HPDE6-E6E7 (cell line): ENCODE measurements at regions not wholly inside any gene's neighbourhood (a gene's known extent, or its start where the extent isn't known, plus 50 kb on each side); places are given as distances from the start of the nearest gene placed in this dataset.
A peak's percentile ranks its signal among the peaks of the same experiment; 100 is the strongest.

Experiments
- DNase-seq: peaks from one replicate; pipeline ENCODE4 v3.0.0; 2011; ENCODE audit warnings: missing footprints; ENCODE audit errors: extremely low spot score

- no peak for DNase-seq
These were observed 99.9 kb upstream of the CACNA1A start for GRCh38 chr19:13606156-13606555.

- DNase-seq: no peak
These were observed 98.8 kb upstream of the CACNA1A start for GRCh38 chr19:13604902-13605586.

- no peak for DNase-seq
These were observed 94.5 kb upstream of the CACNA1A start for GRCh38 chr19:13600802-13601201.

GRCh38 chr19:13600091-13600490 lies 93.8 kb upstream of the CACNA1A start:
- no peak for DNase-seq

- no peak for DNase-seq
These were observed 93.4 kb upstream of the CACNA1A start for GRCh38 chr19:13599681-13600080.

GRCh38 chr19:13598098-13598497 lies 91.8 kb upstream of the CACNA1A start:
- DNase-seq: no peak

- DNase-seq: peak; percentile 88
These were observed 91.4 kb upstream of the CACNA1A start for GRCh38 chr19:13597640-13598039.

GRCh38 chr19:13588957-13589833 lies 82.9 kb upstream of the CACNA1A start:
- peak; percentile 19 for DNase-seq

GRCh38 chr19:13585512-13585911 lies 79.2 kb upstream of the CACNA1A start:
- no peak for DNase-seq

GRCh38 chr19:13583753-13584152 lies 77.5 kb upstream of the CACNA1A start:
- no peak for DNase-seq

GRCh38 chr19:13583114-13583513 lies 76.8 kb upstream of the CACNA1A start:
- DNase-seq: no peak

- no peak for DNase-seq
These were observed 75.3 kb upstream of the CACNA1A start for GRCh38 chr19:13581576-13581975.

- no peak for DNase-seq
These were observed 73.2 kb upstream of the CACNA1A start for GRCh38 chr19:13579388-13580060.

GRCh38 chr19:13576726-13577125 lies 70.4 kb upstream of the CACNA1A start:
- no peak for DNase-seq

- DNase-seq: no peak
These were observed 68.7 kb upstream of the CACNA1A start for GRCh38 chr19:13574933-13575332.

- DNase-seq: no peak
These were observed 66.9 kb upstream of the CACNA1A start for GRCh38 chr19:13573056-13573667.

- DNase-seq: no peak
These were observed 55.2 kb upstream of the CACNA1A start for GRCh38 chr19:13561461-13561860.

- no peak for DNase-seq
These were observed 51.6 kb upstream of the CACNA1A start for GRCh38 chr19:13557756-13558398.

GRCh38 chr19:13556552-13556951 lies 50.3 kb upstream of the CACNA1A start:
- DNase-seq: no peak
